Caco-2 (cell line): ENCODE measurements at regions not wholly inside any gene's neighbourhood (a gene's known extent, or its start where the extent isn't known, plus 50 kb on each side); places are given as distances from the start of the nearest gene placed in this dataset.

Experiments used
- BruUV-seq: library from RNA; stranded (reverse); fragments of 400-500 nt; replicated peaks from 2 replicates; lab custom pipeline; 2021; lab: Mats Ljungman, UMichigan
- CTCF ChIA-PET: fragments of 300-600 bp; sonication (Branson Sonifier 250); formaldehyde crosslinking; loops from one replicate; lab custom pipeline; 2022; ENCODE audit warnings: antibody characterized with exemption; lab: Charles Lee
- POLR2A ChIA-PET: fragments of 300-600 bp; sonication (Branson Sonifier 250); formaldehyde crosslinking; loops from one replicate; lab custom pipeline; 2022; ENCODE audit warnings: antibody characterized with exemption; lab: Charles Lee
- DNase-seq, 2 experiments: peaks; one replicate each; pipeline versions ENCODE4 v3.0.0 to v3.0.0-alpha.2; 2020 to 2022
- H3K27me3 ChIP-seq: replicated peaks from 2 replicates; pipeline ENCODE4 v1.6.0; 2011; ENCODE audit warnings: low read length; ENCODE audit not compliant: control insufficient read depth, insufficient read depth
- H3K36me3 ChIP-seq: 2 replicates; pipeline ENCODE4 v1.5.1; 2011; ENCODE audit warnings: low read length; ENCODE audit not compliant: control insufficient read depth, insufficient read depth
- H3K4me1 ChIP-seq: fragments of 250-450 bp; sonication (Bioruptor Pico); 2 replicates; pipeline ENCODE4 v1.5.1; 2020; ENCODE audit warnings: mild to moderate bottlenecking
- H3K4me3 ChIP-seq: 2 replicates; pipeline ENCODE4 v1.5.1; 2011; ENCODE audit warnings: low read depth, mild to moderate bottlenecking, control low read depth, low read length
- H3K9me3 ChIP-seq: fragments of 250-450 bp; sonication (Bioruptor Pico); 2 replicates; pipeline ENCODE4 v1.5.1; 2020; ENCODE audit warnings: mild to moderate bottlenecking, moderate library complexity
- H3K27ac Mint-ChIP-seq: one replicate; pipeline ENCODE4 v1.8.0; 2022; ENCODE audit warnings: mixed read lengths; ENCODE audit not compliant: unreplicated experiment
- H3K27me3 Mint-ChIP-seq: one replicate; pipeline ENCODE4 v1.8.0; 2022; ENCODE audit warnings: mixed read lengths; ENCODE audit not compliant: insufficient read depth, unreplicated experiment
- H3K36me3 Mint-ChIP-seq: one replicate; pipeline ENCODE4 v1.8.0; 2022; ENCODE audit warnings: mild to moderate bottlenecking, mixed read lengths; ENCODE audit not compliant: insufficient read depth, unreplicated experiment
- H3K4me1 Mint-ChIP-seq: one replicate; pipeline ENCODE4 v1.8.0; 2022; ENCODE audit warnings: low read depth, mixed read lengths; ENCODE audit not compliant: unreplicated experiment
- H3K4me3 Mint-ChIP-seq: one replicate; pipeline ENCODE4 v1.8.0; 2022; ENCODE audit warnings: mild to moderate bottlenecking, moderate library complexity, mixed read lengths; ENCODE audit not compliant: unreplicated experiment
- H3K9me3 Mint-ChIP-seq: one replicate; pipeline ENCODE4 v1.8.0; 2022; ENCODE audit warnings: mixed read lengths; ENCODE audit not compliant: unreplicated experiment
- CTCF ChIP-seq, 2 experiments: fragments of 200-600 bp in 1 of 2; IDR thresholded peaks; 1 replicate in 1 of 2; 2 replicates in 1 of 2; pipeline versions ENCODE4 v1.5.1 to v1.8.0; 2011 to 2022; ENCODE audit warnings: antibody characterized with exemption in 1 of 2, control low read depth in 1 of 2, inconsistent platforms in 1 of 2, low read depth in 1 of 2, low read length in 1 of 2, mild to moderate bottlenecking in 1 of 2, moderate library complexity in 1 of 2; ENCODE audit not compliant: insufficient read depth in 1 of 2, severe bottlenecking in 1 of 2, unreplicated experiment in 1 of 2
- intact Hi-C: fragments of 100-400 bp; cut with micrococcal nuclease; formaldehyde crosslinking; loops from one replicate; pipeline ENCODE4 v1.10.0; 2022; ENCODE audit not compliant: unreplicated experiment

- ChIA-PET CTCF (no interaction called here), POLR2A (no interaction called here)
- no peaks in the 10 kb centered on the region for H3K9me3 ChIP-seq
- H3K4me1 Mint-ChIP-seq, result peaks cover 6% of the 10 kb centered on the region
- DNase-seq, result peak in 1 of 2 experiments; percentile 14
- H3K27me3 ChIP-seq, result no peaks in the 10 kb centered on the region
- no TSS peak for BruUV-seq
- no peaks in the 10 kb centered on the region for H3K9me3 Mint-ChIP-seq
- H3K4me1 ChIP-seq, result no peaks in the 10 kb centered on the region
- intact Hi-C loops, result no loop called here
- no peak for TF ChIP-seq CTCF (IDR thresholded peaks at IDR 0.05; ENCODE audit: insufficient read depth in 1 of 2, low read depth in 1 of 2, low read length in 1 of 2, severe bottlenecking in 1 of 2, unreplicated experiment in 1 of 2)
- H3K36me3 Mint-ChIP-seq, result peaks cover 4% of the 10 kb centered on the region
- no peak overlapping the region for H3K27ac Mint-ChIP-seq
- no peak overlapping the region for H3K4me3 Mint-ChIP-seq
- H3K27me3 Mint-ChIP-seq, result no peaks in the 10 kb centered on the region
- no peak overlapping the region for H3K4me3 ChIP-seq
- H3K36me3 ChIP-seq, result no peaks in the 10 kb centered on the region
Measured at GRCh38 chr5:135214897-135215616, 181.0 kb upstream of the PITX1 start.

- Histone ChIP-seq H3K4me1 (no peaks in the 10 kb centered on the region), H3K36me3 (no peaks in the 10 kb centered on the region), H3K4me3 (no peak overlapping the region), H3K27me3 (no peaks in the 10 kb centered on the region), H3K9me3 (no peaks in the 10 kb centered on the region)
- H3K4me3 Mint-ChIP-seq, result no peak overlapping the region
- peaks cover 4% of the 10 kb centered on the region for H3K36me3 Mint-ChIP-seq
- no peaks in the 10 kb centered on the region for H3K27me3 Mint-ChIP-seq
- ChIA-PET POLR2A (no interaction called here), CTCF (no interaction called here)
- no TSS peak for BruUV-seq
- intact Hi-C loops, result no loop called here
- peak in 1 of 2 experiments; percentile 23 for DNase-seq
- no peak for TF ChIP-seq CTCF (IDR thresholded peaks at IDR 0.05; ENCODE audit: insufficient read depth in 1 of 2, low read depth in 1 of 2, low read length in 1 of 2, severe bottlenecking in 1 of 2, unreplicated experiment in 1 of 2)
- H3K27ac Mint-ChIP-seq, result no peak overlapping the region
- no peaks in the 10 kb centered on the region for H3K9me3 Mint-ChIP-seq
- peaks cover 6% of the 10 kb centered on the region for H3K4me1 Mint-ChIP-seq
Measured at GRCh38 chr5:135213466-135214239, 179.6 kb upstream of the PITX1 start.

DNA sequence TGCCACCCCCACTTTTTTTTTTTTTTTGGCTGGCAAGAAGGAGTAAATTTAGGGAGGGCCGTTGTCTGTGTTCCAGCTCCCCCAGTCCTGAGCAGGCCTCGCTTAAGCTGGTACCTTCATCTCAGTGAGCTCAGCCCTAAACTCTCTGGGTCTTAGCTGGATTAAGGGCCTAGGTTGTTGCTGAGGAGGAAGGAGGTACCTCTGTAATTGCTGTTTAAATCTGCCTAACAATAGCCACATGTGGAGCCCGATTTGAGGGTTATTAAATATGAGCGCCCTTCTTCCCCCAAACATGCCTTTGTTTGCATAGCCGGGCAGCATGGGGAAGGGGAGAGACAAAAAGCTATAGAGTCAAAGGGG, 179.0 kb upstream of the PITX1 start:
- no peak for TF ChIP-seq CTCF (IDR thresholded peaks at IDR 0.05; ENCODE audit: insufficient read depth in 1 of 2, low read depth in 1 of 2, low read length in 1 of 2, severe bottlenecking in 1 of 2, unreplicated experiment in 1 of 2)
- H3K4me1 ChIP-seq, result no peaks in the 10 kb centered on the region
- no peaks in the 10 kb centered on the region for H3K36me3 ChIP-seq
- BruUV-seq, result no TSS peak
- H3K9me3 ChIP-seq, result no peaks in the 10 kb centered on the region
- no peak for DNase-seq
- H3K27me3 ChIP-seq, result no peaks in the 10 kb centered on the region
- Mint-ChIP-seq H3K27ac (no peak overlapping the region), H3K27me3 (no peaks in the 10 kb centered on the region), H3K36me3 (peaks cover 4% of the 10 kb centered on the region), H3K4me3 (no peak overlapping the region), H3K4me1 (peaks cover 6% of the 10 kb centered on the region), H3K9me3 (no peaks in the 10 kb centered on the region)
- ChIA-PET CTCF (no interaction called here), POLR2A (no interaction called here)
- intact Hi-C loops, result no loop called here
- no peak overlapping the region for H3K4me3 ChIP-seq
